ENCODE measurements at regions not wholly inside any gene's neighbourhood (a gene's known extent, or its start where the extent isn't known, plus 50 kb on each side); places are given as distances from the start of the nearest gene placed in this dataset.

GRCh38 chr2:8198766-8199382 lies 483.0 kb upstream of the ID2 start:
- DNase-seq (ENCODE audit: low spot score) = no peak

GRCh38 chr2:8202132-8202531 lies 479.7 kb upstream of the ID2 start:
- DNase-seq (ENCODE audit: low spot score) = no peak

GRCh38 chr2:8203364-8203763 lies 478.5 kb upstream of the ID2 start:
- DNase-seq (ENCODE audit: low spot score) = no peak

GRCh38 chr2:8204711-8205110 lies 477.1 kb upstream of the ID2 start:
- no peak for DNase-seq (ENCODE audit: low spot score)

GRCh38 chr2:8209494-8209893 lies 472.4 kb upstream of the ID2 start:
- no peak for DNase-seq (ENCODE audit: low spot score)

GRCh38 chr2:8211384-8211783 lies 470.5 kb upstream of the ID2 start:
- no peak for DNase-seq (ENCODE audit: low spot score)

- DNase-seq (ENCODE audit: low spot score) = no peak
Observed at GRCh38 chr2:8212239-8212638, 469.6 kb upstream of the ID2 start.

- DNase-seq (ENCODE audit: low spot score) = no peak
Observed at GRCh38 chr2:8214036-8214615, 467.7 kb upstream of the ID2 start.

GRCh38 chr2:8215159-8215863 lies 466.5 kb upstream of the ID2 start:
- DNase-seq (ENCODE audit: low spot score) = no peak

- DNase-seq (ENCODE audit: low spot score) = no peak
Observed at GRCh38 chr2:8215982-8216381, 465.9 kb upstream of the ID2 start.

- no peak for DNase-seq (ENCODE audit: low spot score)
Observed at GRCh38 chr2:8216397-8216796, 465.5 kb upstream of the ID2 start.

- DNase-seq (ENCODE audit: low spot score) = no peak
Observed at GRCh38 chr2:8217468-8218030, 464.3 kb upstream of the ID2 start.

GRCh38 chr2:8219096-8219495 lies 462.8 kb upstream of the ID2 start:
- DNase-seq (ENCODE audit: low spot score) = no peak

GRCh38 chr2:8219631-8220355 lies 462.1 kb upstream of the ID2 start:
- DNase-seq (ENCODE audit: low spot score) = peak; percentile 28

- DNase-seq (ENCODE audit: low spot score) = no peak
Observed at GRCh38 chr2:8222979-8223694, 458.7 kb upstream of the ID2 start.

GRCh38 chr2:8223695-8224346 lies 458.0 kb upstream of the ID2 start:
- DNase-seq (ENCODE audit: low spot score) = no peak

- no peak for DNase-seq (ENCODE audit: low spot score)
Observed at GRCh38 chr2:8224347-8225190, 457.3 kb upstream of the ID2 start.

GRCh38 chr2:8225266-8225665 lies 456.6 kb upstream of the ID2 start:
- DNase-seq (ENCODE audit: low spot score) = no peak

GRCh38 chr2:8225798-8226197 lies 456.1 kb upstream of the ID2 start:
- DNase-seq (ENCODE audit: low spot score) = no peak

GRCh38 chr2:8229546-8229986 lies 452.3 kb upstream of the ID2 start:
- peak; percentile 63 for DNase-seq (ENCODE audit: low spot score)

All from mucosa of gallbladder (tissue), 1 donor.